Hepatocyte (in vitro differentiated cells): ENCODE measurements at regions not wholly inside any gene's neighbourhood (a gene's known extent, or its start where the extent isn't known, plus 50 kb on each side); places are given as distances from the start of the nearest gene placed in this dataset.

Source experiments
- DNase-seq: peaks from one replicate; pipeline ENCODE4 v3.0.0-alpha.2; 2016; ENCODE audit warnings: low spot score
- H2AFZ ChIP-seq: fragments of 200-600 bp; sonication (generic); 2 replicates; pipeline ENCODE4 v1.6.0; 2016; ENCODE audit warnings: antibody characterized with exemption, mild to moderate bottlenecking
- H3K27ac ChIP-seq: fragments of 200-600 bp; sonication (generic); 2 replicates; pipeline ENCODE4 v1.5.1; 2016; ENCODE audit warnings: mild to moderate bottlenecking
- H3K27me3 ChIP-seq: fragments of 200-600 bp; sonication (generic); 2 replicates; pipeline ENCODE4 v1.6.1; 2016
- H3K36me3 ChIP-seq: fragments of 200-600 bp; sonication (generic); replicated peaks from 2 replicates; pipeline ENCODE4 v1.5.1; 2016; ENCODE audit warnings: low read depth; ENCODE audit not compliant: insufficient read depth
- H3K4me1 ChIP-seq: fragments of 200-600 bp; sonication (generic); 2 replicates; pipeline ENCODE4 v1.5.1; 2016; ENCODE audit warnings: mild to moderate bottlenecking, moderate library complexity; ENCODE audit not compliant: insufficient read depth
- H3K4me2 ChIP-seq: fragments of 200-600 bp; sonication (generic); 2 replicates; pipeline ENCODE4 v1.6.0; 2016
- H3K4me3 ChIP-seq: fragments of 200-600 bp; sonication (generic); 2 replicates; pipeline ENCODE4 v1.5.1; 2016; ENCODE audit warnings: mild to moderate bottlenecking
- H3K79me2 ChIP-seq: fragments of 200-600 bp; sonication (generic); 2 replicates; pipeline ENCODE4 v1.6.0; 2017; ENCODE audit warnings: mild to moderate bottlenecking
- H3K9me2 ChIP-seq: fragments of 200-600 bp; sonication (generic); replicated peaks from 2 replicates; pipeline ENCODE4 v1.6.0; 2017; ENCODE audit warnings: mild to moderate bottlenecking; ENCODE audit not compliant: insufficient read depth
- H3K9me3 ChIP-seq: fragments of 200-600 bp; sonication (generic); 2 replicates; pipeline ENCODE4 v1.5.1; 2016; ENCODE audit warnings: low read depth, mild to moderate bottlenecking
- H4K20me1 ChIP-seq: fragments of 200-600 bp; sonication (generic); 2 replicates; pipeline ENCODE4 v1.6.0; 2016; ENCODE audit warnings: mild to moderate bottlenecking; ENCODE audit not compliant: insufficient read depth, poor library complexity, severe bottlenecking
- EZH2 ChIP-seq: fragments of 200-600 bp; sonication (generic); IDR thresholded peaks from 2 replicates; pipeline ENCODE4 v1.6.1; 2016; ENCODE audit warnings: antibody characterized with exemption, mild to moderate bottlenecking, borderline replicate concordance
- EZH2phosphoT487 ChIP-seq: fragments of 200-600 bp; sonication (generic); IDR thresholded peaks from one replicate; pipeline ENCODE4 v1.6.1; 2018; ENCODE audit warnings: antibody characterized with exemption, mild to moderate bottlenecking, low read depth, moderate library complexity; ENCODE audit not compliant: unreplicated experiment, severe bottlenecking
- WGBS: methylation state at CpG from one replicate; pipeline ENCODE4 v1.1.6; 2016; ENCODE audit warnings: low lambda C conversion rate; ENCODE audit errors: missing lambda C conversion rate; 5-methylcytosine and 5-hydroxymethylcytosine counted together
- TF ChIP-seq, protein P1 (sequence below): fragments of 200-600 bp; sonication (generic); IDR thresholded peaks from 2 replicates; pipeline ENCODE4 v1.5.1; 2016; ENCODE audit warnings: antibody characterized with exemption, mild to moderate bottlenecking; ENCODE audit not compliant: poor library complexity

DNA sequence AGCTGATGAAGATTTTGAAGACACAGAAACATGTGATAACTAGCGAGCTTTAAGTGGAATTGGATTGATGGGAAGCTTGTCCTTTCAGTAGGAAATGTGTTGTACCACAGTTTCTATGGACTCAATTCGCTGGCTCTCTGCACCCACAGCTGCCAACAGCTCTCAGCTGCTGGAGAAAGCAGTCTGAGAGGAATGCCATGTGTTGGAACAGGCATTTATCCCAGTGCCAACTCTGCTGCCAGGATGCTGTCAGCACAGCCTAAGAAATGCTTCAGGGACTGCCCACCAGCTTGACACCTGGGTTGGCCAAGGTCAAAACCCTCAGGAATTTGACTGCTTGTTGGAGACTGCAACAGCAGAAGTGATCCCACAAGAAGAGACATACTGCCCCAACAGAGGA, 193.0 kb upstream of the THSD7B start:
- DNase-seq = no peak
- Histone ChIP-seq H3K27me3 (no peaks in the 10 kb centered on the region), H3K4me1 (no peaks in the 10 kb centered on the region), H3K27ac (no peak overlapping the region), H3K9me3 (no peaks in the 10 kb centered on the region), H3K36me3 (no peaks in the 10 kb centered on the region), H3K4me2 (no peak overlapping the region), H2AFZ (no peak overlapping the region), H3K79me2 (no peaks in the 10 kb centered on the region), H3K4me3 (no peak overlapping the region), H3K9me2 (no peaks in the 10 kb centered on the region), H4K20me1 (no peaks in the 10 kb centered on the region)
- TF ChIP-seq EZH2 = no peak
- TF ChIP-seq EZH2phosphoT487 = no peak
- TF ChIP-seq, protein P1, sequence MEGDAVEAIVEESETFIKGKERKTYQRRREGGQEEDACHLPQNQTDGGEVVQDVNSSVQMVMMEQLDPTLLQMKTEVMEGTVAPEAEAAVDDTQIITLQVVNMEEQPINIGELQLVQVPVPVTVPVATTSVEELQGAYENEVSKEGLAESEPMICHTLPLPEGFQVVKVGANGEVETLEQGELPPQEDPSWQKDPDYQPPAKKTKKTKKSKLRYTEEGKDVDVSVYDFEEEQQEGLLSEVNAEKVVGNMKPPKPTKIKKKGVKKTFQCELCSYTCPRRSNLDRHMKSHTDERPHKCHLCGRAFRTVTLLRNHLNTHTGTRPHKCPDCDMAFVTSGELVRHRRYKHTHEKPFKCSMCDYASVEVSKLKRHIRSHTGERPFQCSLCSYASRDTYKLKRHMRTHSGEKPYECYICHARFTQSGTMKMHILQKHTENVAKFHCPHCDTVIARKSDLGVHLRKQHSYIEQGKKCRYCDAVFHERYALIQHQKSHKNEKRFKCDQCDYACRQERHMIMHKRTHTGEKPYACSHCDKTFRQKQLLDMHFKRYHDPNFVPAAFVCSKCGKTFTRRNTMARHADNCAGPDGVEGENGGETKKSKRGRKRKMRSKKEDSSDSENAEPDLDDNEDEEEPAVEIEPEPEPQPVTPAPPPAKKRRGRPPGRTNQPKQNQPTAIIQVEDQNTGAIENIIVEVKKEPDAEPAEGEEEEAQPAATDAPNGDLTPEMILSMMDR = no peak
- 50% methylated on average over 2 of the region's 2 CpGs for WGBS

DNA sequence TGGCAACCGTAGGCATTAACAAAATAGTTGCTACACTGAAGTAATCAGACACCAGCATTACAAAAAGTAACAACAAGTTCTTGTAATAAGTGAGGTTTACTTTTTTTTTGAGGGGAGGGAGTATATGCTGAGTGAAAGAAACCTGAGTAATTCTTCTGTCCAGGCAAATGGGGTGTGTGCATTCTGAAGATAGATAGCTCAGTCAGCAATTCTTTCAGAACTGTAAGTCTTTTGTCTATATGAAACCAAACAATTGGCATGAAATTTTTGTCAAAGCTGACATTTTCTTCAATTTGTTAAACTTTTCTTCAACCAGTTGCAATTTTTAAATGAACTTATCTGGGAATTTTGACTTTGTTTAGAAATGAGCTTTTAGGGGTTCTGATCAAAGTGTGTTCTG, 208.1 kb upstream of the THSD7B start:
- Histone ChIP-seq H3K4me3 (no peak overlapping the region), H3K36me3 (no peaks in the 10 kb centered on the region), H3K27me3 (no peaks in the 10 kb centered on the region), H3K9me2 (no peaks in the 10 kb centered on the region), H3K9me3 (no peaks in the 10 kb centered on the region), H3K4me2 (no peak overlapping the region), H3K4me1 (no peaks in the 10 kb centered on the region), H2AFZ (no peak overlapping the region), H3K27ac (no peak overlapping the region), H3K79me2 (no peaks in the 10 kb centered on the region), H4K20me1 (no peaks in the 10 kb centered on the region)
- no peak for DNase-seq
- WGBS = 87% methylated on average over 1 of the region's 1 CpG
- TF ChIP-seq, protein P1 = no peak
- TF ChIP-seq EZH2 = no peak
- no peak for TF ChIP-seq EZH2phosphoT487

DNA sequence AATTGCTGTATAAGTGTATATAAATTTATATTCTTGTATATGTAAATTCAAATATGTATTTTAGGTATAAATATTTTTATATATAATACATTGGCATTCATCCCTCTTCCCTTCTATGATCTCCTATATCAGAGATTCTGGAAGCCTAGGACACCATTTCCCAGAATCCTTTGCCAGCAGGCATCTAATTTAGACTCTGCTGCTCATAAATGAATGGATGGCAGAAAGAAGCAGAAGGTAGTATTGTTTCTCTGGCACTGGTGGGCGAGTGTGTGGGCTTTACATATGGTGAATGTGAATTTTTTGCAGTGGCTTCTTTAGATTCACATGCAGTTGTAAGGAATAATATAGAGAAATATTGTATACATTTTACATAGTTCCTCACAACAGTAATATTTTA, 215.2 kb upstream of the THSD7B start:
- Histone ChIP-seq H3K79me2 (no peaks in the 10 kb centered on the region), H4K20me1 (no peaks in the 10 kb centered on the region), H3K4me3 (no peak overlapping the region), H3K4me2 (no peak overlapping the region), H2AFZ (no peak overlapping the region), H3K9me2 (no peaks in the 10 kb centered on the region), H3K36me3 (no peaks in the 10 kb centered on the region), H3K27ac (no peak overlapping the region), H3K4me1 (no peaks in the 10 kb centered on the region), H3K9me3 (no peaks in the 10 kb centered on the region), H3K27me3 (no peaks in the 10 kb centered on the region)
- no peak for DNase-seq
- TF ChIP-seq, protein P1 = no peak
- TF ChIP-seq EZH2 (no peak), EZH2phosphoT487 (no peak)
- WGBS = 43% methylated on average over 1 of the region's 1 CpG

DNA sequence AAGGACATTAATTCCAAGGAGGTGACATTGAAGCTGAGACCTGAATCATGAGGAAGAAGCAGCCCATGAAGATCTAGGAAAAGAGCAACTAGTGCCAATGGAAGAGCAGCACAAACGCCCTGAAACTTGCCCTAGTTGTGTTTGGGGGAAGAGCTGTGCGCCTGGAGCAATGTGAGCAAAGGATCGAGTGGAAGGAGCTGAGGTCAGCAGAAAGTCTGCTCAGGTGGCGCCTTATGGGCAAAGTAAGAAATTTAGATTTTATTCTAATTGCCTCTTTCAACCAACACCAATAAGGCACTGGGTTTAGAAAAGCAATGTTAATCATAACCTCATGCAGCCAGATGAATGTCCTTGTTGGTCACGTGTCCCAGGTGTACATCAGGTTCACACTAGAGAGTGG, 226.0 kb upstream of the THSD7B start:
- no peaks in the 10 kb centered on the region for H3K79me2 ChIP-seq
- 72% methylated on average over 5 of the region's 5 CpGs for WGBS
- H3K36me3 ChIP-seq = no peaks in the 10 kb centered on the region

More for the DNA sequence above, 226.0 kb upstream of the THSD7B start:
- no peak overlapping the region for H3K27ac ChIP-seq
- TF ChIP-seq EZH2phosphoT487 = no peak
- TF ChIP-seq EZH2 = no peak
- TF ChIP-seq, protein P1 = no peak
- no peak overlapping the region for H3K4me3 ChIP-seq
- H3K4me1 ChIP-seq = no peaks in the 10 kb centered on the region
- no peaks in the 10 kb centered on the region for H3K9me2 ChIP-seq
- H3K27me3 ChIP-seq = no peaks in the 10 kb centered on the region
- no peak for DNase-seq
- H3K9me3 ChIP-seq = no peaks in the 10 kb centered on the region
- no peaks in the 10 kb centered on the region for H4K20me1 ChIP-seq
- H2AFZ ChIP-seq = no peak overlapping the region
- no peak overlapping the region for H3K4me2 ChIP-seq
